Cardiac muscle cell (in vitro differentiated cells and primary cell): ENCODE measurements at regions not wholly inside any gene's neighbourhood (a gene's known extent, or its start where the extent isn't known, plus 50 kb on each side); places are given as distances from the start of the nearest gene placed in this dataset.

Experiments used
- DNase-seq, 2 donors: peaks; one replicate each; pipeline versions ENCODE4 v3.0.0 to v3.0.0-alpha.2; 2010 to 2017; ENCODE audit warnings: low read depth in 1 of 2, low spot score in 1 of 2
- H3K27ac ChIP-seq: fragments of 200-600 bp; sonication (generic); 2 replicates; pipeline ENCODE4 v1.5.1; 2016
- H3K27me3 ChIP-seq: fragments of 200-600 bp; sonication (generic); 2 replicates; pipeline ENCODE4 v1.6.0; 2016; ENCODE audit warnings: control low read depth
- H3K36me3 ChIP-seq: fragments of 200-600 bp; sonication (generic); 2 replicates; pipeline ENCODE4 v1.5.1; 2016; ENCODE audit warnings: control low read depth
- H3K4me1 ChIP-seq: fragments of 200-600 bp; sonication (generic); 2 replicates; pipeline ENCODE4 v1.8.1; 2017; ENCODE audit warnings: low read depth, mild to moderate bottlenecking, mixed run types
- H3K4me3 ChIP-seq: fragments of 200-600 bp; sonication (generic); 2 replicates; pipeline ENCODE4 v1.5.1; 2016; ENCODE audit warnings: mild to moderate bottlenecking
- H3K9me3 ChIP-seq: fragments of 200-600 bp; sonication (generic); 2 replicates; pipeline ENCODE4 v1.5.1; 2017; ENCODE audit warnings: low read depth, mild to moderate bottlenecking, control low read depth
- CTCF ChIP-seq: IDR thresholded peaks from 2 replicates; pipeline ENCODE4 v1.5.1; 2012; ENCODE audit warnings: low read depth, mild to moderate bottlenecking, low read length

DNA sequence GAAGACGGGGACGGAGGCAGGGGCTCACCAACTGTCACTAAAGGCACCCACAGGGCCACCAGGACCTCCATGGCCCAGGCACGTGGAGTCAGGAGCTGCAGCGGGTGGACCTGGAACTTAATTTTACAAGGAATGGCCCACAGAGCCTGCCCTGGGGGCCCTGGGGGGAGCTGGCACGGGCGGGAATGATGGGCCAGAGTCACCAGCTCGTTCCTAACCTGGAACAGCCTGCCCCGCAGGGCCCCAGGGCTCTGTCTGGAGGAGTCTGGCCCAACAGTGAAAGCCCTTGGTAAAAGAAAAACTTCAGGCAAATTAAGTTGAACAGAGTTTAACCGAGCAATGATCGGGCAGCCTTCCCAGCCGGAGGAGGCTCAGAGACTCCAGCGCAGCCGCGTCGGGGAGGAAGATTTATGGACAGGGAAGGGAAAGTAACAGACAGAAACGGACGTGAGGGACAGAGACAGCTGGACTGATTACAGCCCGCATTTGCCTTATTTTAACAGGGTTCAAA, 118.4 kb upstream of the TMEM18 start:
- Histone ChIP-seq H3K36me3 (no peaks in the 10 kb centered on the region), H3K9me3 (no peaks in the 10 kb centered on the region), H3K27ac (no peak overlapping the region), H3K4me3 (no peak overlapping the region), H3K27me3 (no peaks in the 10 kb centered on the region), H3K4me1 (no peaks in the 10 kb centered on the region)
- TF ChIP-seq CTCF = no peak
- DNase-seq = no peak

- TF ChIP-seq CTCF = no peak
- no peaks in the 10 kb centered on the region for H3K9me3 ChIP-seq
- no peak overlapping the region for H3K4me3 ChIP-seq
- no peaks in the 10 kb centered on the region for H3K27me3 ChIP-seq
- no peaks in the 10 kb centered on the region for H3K36me3 ChIP-seq
- no peak overlapping the region for H3K27ac ChIP-seq
- no peaks in the 10 kb centered on the region for H3K4me1 ChIP-seq
- DNase-seq = no peak
These were observed 117.5 kb upstream of the TMEM18 start for GRCh38 chr2:794554-795241.

DNA sequence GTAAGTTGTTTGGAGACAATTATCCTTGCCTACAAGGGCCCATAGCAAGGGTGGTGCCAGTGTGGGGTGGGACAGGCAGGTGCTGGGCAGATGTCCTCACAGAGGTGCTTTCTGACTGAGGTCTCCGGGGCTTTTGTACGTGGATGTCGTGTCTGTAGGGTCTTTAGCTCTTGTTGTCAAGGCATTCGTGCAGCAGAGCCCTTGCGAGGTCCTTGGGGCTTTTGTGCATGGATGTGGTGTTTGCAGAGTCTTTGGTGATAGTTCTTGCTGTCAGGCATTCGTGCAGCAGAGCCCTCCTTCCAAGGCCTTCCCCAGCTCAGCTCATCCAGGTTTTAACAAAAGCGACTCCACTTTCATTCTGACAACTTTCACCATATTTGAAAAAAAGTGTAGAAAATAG, 116.0 kb upstream of the TMEM18 start:
- Histone ChIP-seq H3K36me3 (no peaks in the 10 kb centered on the region), H3K27me3 (no peaks in the 10 kb centered on the region), H3K9me3 (no peaks in the 10 kb centered on the region), H3K4me3 (no peak overlapping the region), H3K27ac (no peak overlapping the region), H3K4me1 (no peaks in the 10 kb centered on the region)
- no peak for DNase-seq
- TF ChIP-seq CTCF = no peak

DNA sequence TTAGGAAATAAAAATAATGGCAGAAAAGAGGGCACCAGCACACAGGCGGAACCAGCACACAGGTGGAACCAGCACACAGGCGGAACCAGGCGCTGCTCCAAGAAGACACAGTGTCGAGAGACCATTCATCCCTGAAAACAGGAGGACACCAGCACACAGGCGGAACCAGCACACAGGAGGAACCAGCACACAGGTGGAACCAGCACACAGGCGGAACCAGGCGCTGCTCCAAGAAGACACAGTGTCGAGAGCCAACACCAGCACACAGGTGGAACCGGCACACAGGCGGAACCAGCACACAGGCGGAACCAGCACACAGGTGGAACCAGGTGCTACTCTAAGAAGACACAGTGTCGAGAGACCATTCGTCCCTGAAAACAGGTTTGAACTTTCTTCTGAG, 115.5 kb upstream of the TMEM18 start:
- TF ChIP-seq CTCF = no peak
- no peaks in the 10 kb centered on the region for H3K4me1 ChIP-seq
- H3K36me3 ChIP-seq = no peaks in the 10 kb centered on the region
- no peaks in the 10 kb centered on the region for H3K9me3 ChIP-seq
- no peak overlapping the region for H3K27ac ChIP-seq
- no peak for DNase-seq
- H3K27me3 ChIP-seq = no peaks in the 10 kb centered on the region
- no peak overlapping the region for H3K4me3 ChIP-seq

GRCh38 chr2:790634-791245, 113.5 kb upstream of the TMEM18 start:
- no peak for TF ChIP-seq CTCF
- H3K36me3 ChIP-seq = no peaks in the 10 kb centered on the region
- no peak for DNase-seq

More at GRCh38 chr2:790634-791245, 113.5 kb upstream of the TMEM18 start:
- Histone ChIP-seq H3K27me3 (no peaks in the 10 kb centered on the region), H3K27ac (no peak overlapping the region), H3K9me3 (no peaks in the 10 kb centered on the region), H3K4me3 (no peak overlapping the region), H3K4me1 (no peaks in the 10 kb centered on the region)
